Fibroblast of lung (primary cell): ENCODE measurements at regions not wholly inside any gene's neighbourhood (a gene's known extent, or its start where the extent isn't known, plus 50 kb on each side); places are given as distances from the start of the nearest gene placed in this dataset.

ENCODE experiments used
- DNase-seq, 2 donors: peaks; one replicate each; pipeline versions ENCODE4 v3.0.0 to v3.0.0-alpha.2; 2010; ENCODE audit warnings: low read depth in 2 of 2
- H2AFZ ChIP-seq: 2 replicates; pipeline ENCODE4 v1.5.1; 2012; ENCODE audit warnings: low read length, control low read depth, inconsistent platforms
- H3K27ac ChIP-seq: 2 replicates; pipeline ENCODE4 v1.5.1; 2011; ENCODE audit warnings: low read length, control low read depth; ENCODE audit not compliant: insufficient read depth
- H3K27me3 ChIP-seq: 2 replicates; pipeline ENCODE4 v1.5.1; 2011; ENCODE audit warnings: mild to moderate bottlenecking, low read length; ENCODE audit not compliant: control insufficient read depth, insufficient read depth
- H3K36me3 ChIP-seq: 2 replicates; pipeline ENCODE4 v1.5.1; 2011; ENCODE audit warnings: low read length; ENCODE audit not compliant: control insufficient read depth, insufficient read depth
- H3K4me1 ChIP-seq: 2 replicates; pipeline ENCODE4 v1.5.1; 2011; ENCODE audit warnings: low read length; ENCODE audit not compliant: control insufficient read depth, insufficient read depth; ENCODE audit errors: extremely low read depth
- H3K4me2 ChIP-seq: 2 replicates; pipeline ENCODE4 v1.5.1; 2011; ENCODE audit warnings: low read length, control low read depth; ENCODE audit not compliant: insufficient read depth; ENCODE audit errors: extremely low read depth
- H3K4me3 ChIP-seq, 4 experiments: fragments of 200-600 bp in 1 of 4; sonication (generic) in 1 of 4; replicated peaks in 1 of 4; 2 replicates each; pipeline ENCODE4 v1.5.1; 2011 to 2016; ENCODE audit warnings: low read length in 4 of 4, low read depth in 3 of 4, mild to moderate bottlenecking in 3 of 4, control low read depth in 2 of 4, inconsistent platforms in 1 of 4, mixed read lengths in 1 of 4; ENCODE audit not compliant: insufficient read depth in 1 of 4; ENCODE audit errors: control extremely low read depth in 1 of 4
- H3K79me2 ChIP-seq: 2 replicates; pipeline ENCODE4 v1.5.1; 2012; ENCODE audit warnings: mild to moderate bottlenecking, low read length, inconsistent platforms; ENCODE audit not compliant: control insufficient read depth, insufficient read depth
- H3K9ac ChIP-seq: 2 replicates; pipeline ENCODE4 v1.5.1; 2011; ENCODE audit warnings: mild to moderate bottlenecking, low read length, control low read depth; ENCODE audit not compliant: insufficient read depth
- H3K9me3 ChIP-seq: 2 replicates; pipeline ENCODE4 v1.5.1; 2012; ENCODE audit warnings: low read depth, low read length; ENCODE audit not compliant: control insufficient read depth, insufficient read depth
- H4K20me1 ChIP-seq: 2 replicates; pipeline ENCODE4 v1.5.1; 2011; ENCODE audit warnings: low read length; ENCODE audit not compliant: control insufficient read depth, insufficient read depth; ENCODE audit errors: extremely low read depth
- CTCF ChIP-seq, 2 donors: IDR thresholded peaks in 1 of 2; conservative IDR thresholded peaks in 1 of 2; 1 replicate in 1 of 2; 2 replicates in 1 of 2; pipeline ENCODE4 v1.5.1; 2011 to 2012; ENCODE audit warnings: low read length in 2 of 2, control low read depth in 1 of 2, inconsistent platforms in 1 of 2, low read depth in 1 of 2, mild to moderate bottlenecking in 1 of 2
- EZH2 ChIP-seq: IDR thresholded peaks from 2 replicates; pipeline ENCODE4 v1.5.1; 2012; ENCODE audit warnings: low read length, control low read depth, mild to moderate bottlenecking; ENCODE audit errors: missing control alignments

GRCh38 chr3:13195374-13195773, 122.1 kb upstream of the IQSEC1 start:
- Histone ChIP-seq H3K27me3 (no peaks in the 10 kb centered on the region), H4K20me1 (no peaks in the 10 kb centered on the region), H3K9me3 (no peaks in the 10 kb centered on the region), H3K4me2 (no peak overlapping the region), H3K27ac (no peak overlapping the region), H3K36me3 (no peaks in the 10 kb centered on the region), H3K4me3 (no peak overlapping the region), H2AFZ (no peak overlapping the region), H3K4me1 (no peaks in the 10 kb centered on the region), H3K9ac (no peak overlapping the region), H3K79me2 (no peaks in the 10 kb centered on the region)
- TF ChIP-seq CTCF (conservative IDR thresholded peaks at IDR 0.05 in 1 of 2, IDR thresholded peaks at IDR 0.05 in 1 of 2; ENCODE audit: low read depth in 1 of 2, low read length in 2 of 2) (no peak), EZH2 (no peak)
- DNase-seq, result no peak

GRCh38 chr3:13194285-13195209, 121.3 kb upstream of the IQSEC1 start:
- no peak for TF ChIP-seq EZH2
- no peak for TF ChIP-seq CTCF (conservative IDR thresholded peaks at IDR 0.05 in 1 of 2, IDR thresholded peaks at IDR 0.05 in 1 of 2; ENCODE audit: low read depth in 1 of 2, low read length in 2 of 2)
- Histone ChIP-seq H3K4me1 (no peaks in the 10 kb centered on the region), H3K27me3 (no peaks in the 10 kb centered on the region), H2AFZ (no peak overlapping the region), H3K4me2 (no peak overlapping the region), H3K9me3 (no peaks in the 10 kb centered on the region), H3K4me3 (no peak overlapping the region), H3K79me2 (no peaks in the 10 kb centered on the region), H4K20me1 (no peaks in the 10 kb centered on the region), H3K9ac (no peak overlapping the region), H3K27ac (no peak overlapping the region), H3K36me3 (no peaks in the 10 kb centered on the region)
- DNase-seq, result no peak

- no peak for TF ChIP-seq CTCF (conservative IDR thresholded peaks at IDR 0.05 in 1 of 2, IDR thresholded peaks at IDR 0.05 in 1 of 2; ENCODE audit: low read depth in 1 of 2, low read length in 2 of 2)
- no peak for TF ChIP-seq EZH2
- Histone ChIP-seq H3K9ac (no peak overlapping the region), H4K20me1 (no peaks in the 10 kb centered on the region), H3K4me1 (no peaks in the 10 kb centered on the region), H3K9me3 (no peaks in the 10 kb centered on the region), H3K27me3 (no peaks in the 10 kb centered on the region), H3K79me2 (no peaks in the 10 kb centered on the region), H3K4me2 (no peak overlapping the region), H3K36me3 (no peaks in the 10 kb centered on the region), H2AFZ (no peak overlapping the region), H3K27ac (no peak overlapping the region), H3K4me3 (no peak overlapping the region)
- no peak for DNase-seq
Observed at GRCh38 chr3:13193320-13194284, 120.4 kb upstream of the IQSEC1 start.
